ENCODE measurements at regions not wholly inside any gene's neighbourhood (a gene's known extent, or its start where the extent isn't known, plus 50 kb on each side); places are given as distances from the start of the nearest gene placed in this dataset.

GRCh38 chr11:110032957-110033570, 60.1 kb upstream of the ZC3H12C start:
- in situ Hi-C loops (cut with HindIII; ENCODE audit: low sequenced_read_pairs), result no loop called here
- no peak for TF ChIP-seq CTCF (IDR thresholded peaks at IDR 0.05; ENCODE audit: low read depth, low read length, missing control alignments)
- no peak overlapping the region for H3K4me3 ChIP-seq (ENCODE audit: low read depth, low read length)
- no peak for DNase-seq (ENCODE audit: low read depth)

- no peak for DNase-seq (ENCODE audit: low read depth)
- no peak for TF ChIP-seq CTCF (IDR thresholded peaks at IDR 0.05; ENCODE audit: low read depth, low read length, missing control alignments)
- no peak overlapping the region for H3K4me3 ChIP-seq (ENCODE audit: low read depth, low read length)
- in situ Hi-C loops (cut with HindIII; ENCODE audit: low sequenced_read_pairs), result no loop called here
Observed at GRCh38 chr11:110034806-110035205, 58.4 kb upstream of the ZC3H12C start.

- no peak overlapping the region for H3K4me3 ChIP-seq (ENCODE audit: low read depth, low read length)
- no peak for TF ChIP-seq CTCF (IDR thresholded peaks at IDR 0.05; ENCODE audit: low read depth, low read length, missing control alignments)
- DNase-seq (ENCODE audit: low read depth), result no peak
- in situ Hi-C loops (cut with HindIII; ENCODE audit: low sequenced_read_pairs), result no loop called here
Observed at GRCh38 chr11:110035357-110035756, 57.8 kb upstream of the ZC3H12C start.

- no peak for TF ChIP-seq CTCF (IDR thresholded peaks at IDR 0.05; ENCODE audit: low read depth, low read length, missing control alignments)
- DNase-seq (ENCODE audit: low read depth), result no peak
- H3K4me3 ChIP-seq (ENCODE audit: low read depth, low read length), result no peak overlapping the region
- in situ Hi-C loops (cut with HindIII; ENCODE audit: low sequenced_read_pairs), result no loop called here
Observed at GRCh38 chr11:110038201-110038600, 55.0 kb upstream of the ZC3H12C start.

Data from astrocyte of the cerebellum (primary cell).